BJ (cell line): ENCODE measurements at regions not wholly inside any gene's neighbourhood (a gene's known extent, or its start where the extent isn't known, plus 50 kb on each side); places are given as distances from the start of the nearest gene placed in this dataset.

Source experiments
- CTCF ChIA-PET: fragments of 350-600 bp; formaldehyde crosslinking; extraction: SDS; loops from one replicate; lab custom pipeline; 2021; ENCODE audit warnings: antibody characterized with exemption, inconsistent platforms; lab: Yijun Ruan, JAX
- POLR2A ChIA-PET: fragments of 300-600 bp; sonication (Branson Sonifier 250); formaldehyde crosslinking; extraction: SDS; loops from one replicate; lab custom pipeline; 2021; ENCODE audit warnings: antibody characterized with exemption; lab: Charles Lee
- DNase-seq: peaks from one replicate; pipeline ENCODE4 v3.0.0-alpha.2; 2011; ENCODE audit warnings: low read depth
- H3K27me3 ChIP-seq: 2 replicates; pipeline ENCODE4 v1.6.0; 2011; ENCODE audit warnings: low read length; ENCODE audit not compliant: control insufficient read depth, insufficient read depth
- H3K36me3 ChIP-seq: 2 replicates; pipeline ENCODE4 v1.5.1; 2011; ENCODE audit warnings: low read length; ENCODE audit not compliant: control insufficient read depth, insufficient read depth
- H3K4me3 ChIP-seq: 2 replicates; pipeline ENCODE4 v1.5.1; 2011; ENCODE audit warnings: low read depth, mild to moderate bottlenecking, control low read depth, low read length
- TF ChIP-seq, protein P1 (sequence below): IDR thresholded peaks from 2 replicates; pipeline ENCODE4 v1.5.1; 2011; ENCODE audit warnings: low read depth, mild to moderate bottlenecking, control low read depth, inconsistent platforms, low read length, moderate library complexity; ENCODE audit not compliant: insufficient read depth

DNA sequence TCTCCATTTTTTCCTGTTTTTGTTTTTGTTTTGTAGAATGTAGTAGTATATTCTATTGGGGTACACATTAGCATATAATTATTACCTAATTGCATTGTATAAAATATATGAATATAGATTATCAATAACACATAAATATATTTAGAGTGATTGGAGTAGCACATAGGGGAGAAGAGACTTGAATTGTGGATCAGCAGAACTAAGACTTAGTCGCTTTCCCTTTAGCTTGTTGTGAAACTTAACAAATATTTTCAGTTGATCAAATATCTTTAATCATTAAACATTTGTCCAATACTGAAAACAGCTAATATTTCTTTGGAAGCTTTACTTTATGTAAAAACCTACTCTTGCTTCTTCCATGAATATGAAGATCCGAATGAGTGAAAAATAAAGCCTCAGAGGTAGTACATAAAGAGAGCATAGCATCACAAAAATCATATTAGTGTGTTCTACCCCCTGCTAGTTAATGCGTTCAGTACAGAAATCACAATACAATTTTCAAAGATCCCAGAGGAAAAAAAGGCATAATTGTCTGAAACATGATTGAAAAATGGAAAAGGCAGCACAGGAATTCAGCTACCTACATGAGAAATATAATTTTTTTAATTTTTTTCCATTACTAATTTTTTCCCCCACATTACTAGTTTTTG lies 1348.0 kb upstream of the PRR20A start:
- no peak for DNase-seq
- TF ChIP-seq, protein P1, sequence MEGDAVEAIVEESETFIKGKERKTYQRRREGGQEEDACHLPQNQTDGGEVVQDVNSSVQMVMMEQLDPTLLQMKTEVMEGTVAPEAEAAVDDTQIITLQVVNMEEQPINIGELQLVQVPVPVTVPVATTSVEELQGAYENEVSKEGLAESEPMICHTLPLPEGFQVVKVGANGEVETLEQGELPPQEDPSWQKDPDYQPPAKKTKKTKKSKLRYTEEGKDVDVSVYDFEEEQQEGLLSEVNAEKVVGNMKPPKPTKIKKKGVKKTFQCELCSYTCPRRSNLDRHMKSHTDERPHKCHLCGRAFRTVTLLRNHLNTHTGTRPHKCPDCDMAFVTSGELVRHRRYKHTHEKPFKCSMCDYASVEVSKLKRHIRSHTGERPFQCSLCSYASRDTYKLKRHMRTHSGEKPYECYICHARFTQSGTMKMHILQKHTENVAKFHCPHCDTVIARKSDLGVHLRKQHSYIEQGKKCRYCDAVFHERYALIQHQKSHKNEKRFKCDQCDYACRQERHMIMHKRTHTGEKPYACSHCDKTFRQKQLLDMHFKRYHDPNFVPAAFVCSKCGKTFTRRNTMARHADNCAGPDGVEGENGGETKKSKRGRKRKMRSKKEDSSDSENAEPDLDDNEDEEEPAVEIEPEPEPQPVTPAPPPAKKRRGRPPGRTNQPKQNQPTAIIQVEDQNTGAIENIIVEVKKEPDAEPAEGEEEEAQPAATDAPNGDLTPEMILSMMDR: no peak
- no peaks in the 10 kb centered on the region for H3K36me3 ChIP-seq
- H3K4me3 ChIP-seq: no peak overlapping the region
- no peaks in the 10 kb centered on the region for H3K27me3 ChIP-seq
- ChIA-PET POLR2A (no interaction called here), CTCF (no interaction called here)

DNA sequence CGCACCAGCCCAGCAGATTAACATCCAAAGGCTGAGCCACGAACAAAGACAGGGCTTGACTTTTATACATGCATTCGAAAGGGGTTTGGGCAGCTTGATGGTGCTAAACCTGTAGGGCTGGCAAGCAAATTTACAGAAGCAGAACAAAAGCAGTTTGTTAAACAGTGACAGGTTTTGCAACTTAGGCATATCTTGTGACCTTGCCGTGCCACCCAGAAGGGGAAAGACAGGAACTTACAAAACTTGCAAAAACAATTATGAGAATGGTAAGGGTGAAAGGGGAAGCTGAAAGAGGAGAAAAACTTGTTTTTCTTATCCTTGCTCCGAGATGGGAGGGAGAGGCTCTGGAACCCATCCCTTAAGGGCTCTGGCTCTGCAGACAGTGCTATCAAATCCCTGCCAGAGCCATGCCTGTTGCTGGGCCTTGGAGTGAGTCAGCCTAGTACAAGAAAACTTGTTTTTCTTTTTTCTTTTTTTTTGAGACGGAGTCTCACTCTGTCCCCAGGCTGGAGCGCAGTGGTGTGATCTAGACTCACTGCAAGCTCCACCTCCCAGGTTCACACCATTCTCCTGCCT lies 1325.2 kb upstream of the PRR20A start:
- H3K36me3 ChIP-seq: no peaks in the 10 kb centered on the region
- H3K4me3 ChIP-seq: no peak overlapping the region
- ChIA-PET POLR2A (no interaction called here), CTCF (no interaction called here)
- no peak for DNase-seq
- H3K27me3 ChIP-seq: no peaks in the 10 kb centered on the region
- TF ChIP-seq, protein P1: no peak

DNA sequence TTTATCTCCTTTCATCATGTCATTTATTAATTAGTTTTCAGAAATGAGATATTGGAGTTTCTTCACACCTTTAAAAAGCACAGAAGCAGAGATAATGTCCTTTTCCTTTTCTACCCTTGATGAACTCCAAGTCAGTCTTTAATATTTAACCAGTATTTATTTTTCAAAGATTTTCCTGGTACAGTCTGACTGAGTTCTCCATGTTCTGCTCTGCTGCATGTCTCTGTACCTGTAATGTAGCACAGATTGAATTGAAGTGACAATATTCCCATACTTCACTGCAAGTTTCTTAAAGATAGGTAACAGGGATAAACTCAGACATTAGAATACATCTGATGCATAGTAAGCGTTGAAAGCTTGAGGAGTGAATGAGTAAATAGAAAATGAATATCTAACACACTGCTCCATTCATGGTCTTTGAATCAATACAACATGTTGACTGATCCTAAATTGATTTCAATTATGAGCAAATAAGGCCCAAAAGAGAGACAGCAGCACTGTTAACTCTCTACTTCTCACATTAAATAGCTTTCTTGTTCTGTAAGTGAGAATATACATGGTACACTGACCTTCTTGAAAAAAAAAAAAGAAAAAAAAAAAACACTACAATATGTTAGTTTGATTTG lies 1323.6 kb upstream of the PRR20A start:
- TF ChIP-seq, protein P1: no peak
- ChIA-PET POLR2A (no interaction called here), CTCF (no interaction called here)
- no peak for DNase-seq
- H3K36me3 ChIP-seq: no peaks in the 10 kb centered on the region
- H3K27me3 ChIP-seq: no peaks in the 10 kb centered on the region
- no peak overlapping the region for H3K4me3 ChIP-seq

DNA sequence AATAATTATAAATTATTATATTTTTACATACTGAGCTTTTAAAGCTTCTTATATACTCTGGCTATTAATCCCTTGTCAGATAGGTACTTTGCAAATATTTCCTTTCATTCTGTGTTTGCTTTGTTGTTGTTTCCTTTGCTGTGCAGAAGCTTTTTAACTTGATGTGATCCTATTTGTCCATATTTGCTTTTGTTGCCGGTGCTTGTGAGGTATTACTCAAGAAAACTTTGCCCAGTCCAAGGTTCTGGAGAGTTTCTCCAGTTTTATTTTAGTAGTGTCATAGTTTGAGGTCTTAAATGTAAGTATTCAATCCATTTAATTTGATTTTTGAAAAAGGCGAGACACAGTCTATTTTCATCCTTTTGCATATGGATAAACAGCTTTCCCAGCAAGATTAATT lies 1319.9 kb upstream of the PRR20A start:
- ChIA-PET CTCF (no interaction called here), POLR2A (no interaction called here)
- TF ChIP-seq, protein P1: no peak
- no peak for DNase-seq
- no peak overlapping the region for H3K4me3 ChIP-seq
- no peaks in the 10 kb centered on the region for H3K27me3 ChIP-seq
- H3K36me3 ChIP-seq: no peaks in the 10 kb centered on the region

DNA sequence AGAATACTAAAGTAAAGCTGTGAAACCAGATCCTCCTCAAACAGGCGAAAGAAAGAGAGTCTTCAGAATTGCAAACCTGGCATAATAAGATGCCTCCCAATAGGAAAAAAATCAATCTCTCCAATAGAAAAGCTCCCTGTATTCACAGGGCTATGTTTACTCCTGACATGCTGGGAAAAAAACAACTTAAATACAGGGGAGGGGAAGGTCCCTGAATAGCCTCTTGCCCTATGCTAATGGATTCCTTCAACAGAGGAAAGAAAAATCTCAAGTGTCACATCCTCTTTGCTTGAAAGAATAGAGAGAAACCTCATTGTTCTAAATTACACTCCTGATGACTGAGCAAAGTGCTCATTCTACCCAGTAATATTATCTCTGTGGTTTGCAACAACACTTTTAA lies 1271.1 kb upstream of the PRR20A start:
- TF ChIP-seq, protein P1: no peak
- no peak for DNase-seq
- H3K27me3 ChIP-seq: no peaks in the 10 kb centered on the region
- no peaks in the 10 kb centered on the region for H3K36me3 ChIP-seq
- H3K4me3 ChIP-seq: no peak overlapping the region
- CTCF ChIA-PET: no interaction called here
- POLR2A ChIA-PET: no interaction called here
